IMR-90 (cell line): ENCODE measurements at regions not wholly inside any gene's neighbourhood (a gene's known extent, or its start where the extent isn't known, plus 50 kb on each side); places are given as distances from the start of the nearest gene placed in this dataset.

ENCODE experiments used
- BHLHE40 ChIP-seq: fragments of 150-350 bp; IDR thresholded peaks from 2 replicates; pipeline ENCODE4 v1.6.1; 2016; ENCODE audit warnings: mild to moderate bottlenecking, low read depth, low read length
- CEBPB ChIP-seq: IDR thresholded peaks from 2 replicates; pipeline ENCODE4 v1.6.1; 2012; ENCODE audit warnings: low read depth, low read length, improper control_type of control experiment
- CTCF ChIP-seq: conservative IDR thresholded peaks from 2 replicates; pipeline ENCODE4 v1.5.1; 2012; ENCODE audit warnings: mild to moderate bottlenecking, low read depth, low read length, improper control_type of control experiment
- ELK1 ChIP-seq: fragments of 150-350 bp; IDR thresholded peaks from 2 replicates; pipeline ENCODE4 v1.6.1; 2016; ENCODE audit warnings: low read depth, mild to moderate bottlenecking, low read length, moderate library complexity, borderline replicate concordance
- FOS ChIP-seq: fragments of 150-350 bp; IDR thresholded peaks from 2 replicates; pipeline ENCODE4 v1.6.1; 2016; ENCODE audit warnings: low read depth, low read length
- MAZ ChIP-seq: IDR thresholded peaks from 2 replicates; pipeline ENCODE4 v1.6.1; 2012; ENCODE audit warnings: low read depth, mild to moderate bottlenecking, low read length, improper control_type of control experiment, moderate library complexity, borderline replicate concordance
- MXI1 ChIP-seq: IDR thresholded peaks from 2 replicates; pipeline ENCODE4 v1.6.1; 2012; ENCODE audit warnings: low read depth, mild to moderate bottlenecking, low read length, moderate library complexity, borderline replicate concordance
- NFE2L2 ChIP-seq: fragments of 150-350 bp; IDR thresholded peaks from 2 replicates; pipeline ENCODE4 v1.6.1; 2016; ENCODE audit warnings: low read depth, mild to moderate bottlenecking, low read length
- POLR2A ChIP-seq: IDR thresholded peaks from 2 replicates; pipeline ENCODE4 v1.6.1; 2012; ENCODE audit warnings: mild to moderate bottlenecking, low read depth, low read length
- RAD21 ChIP-seq: IDR thresholded peaks from 2 replicates; pipeline ENCODE4 v1.6.1; 2012; ENCODE audit warnings: low read length, improper control_type of control experiment
- RCOR1 ChIP-seq: IDR thresholded peaks from 2 replicates; pipeline ENCODE4 v1.6.1; 2012; ENCODE audit warnings: mild to moderate bottlenecking, low read length, improper control_type of control experiment; ENCODE audit not compliant: insufficient replicate concordance
- RFX5 ChIP-seq: IDR thresholded peaks from 2 replicates; pipeline ENCODE4 v1.8.0; 2012; ENCODE audit warnings: low read depth, mild to moderate bottlenecking, low read length, moderate library complexity
- SMC3 ChIP-seq: fragments of 150-350 bp; IDR thresholded peaks from 2 replicates; pipeline ENCODE4 v1.6.1; 2016; ENCODE audit warnings: low read depth, mild to moderate bottlenecking, antibody characterized with exemption, low read length, moderate library complexity
- USF2 ChIP-seq: fragments of 150-350 bp; IDR thresholded peaks from 2 replicates; pipeline ENCODE4 v1.6.1; 2017; ENCODE audit warnings: mild to moderate bottlenecking, antibody characterized with exemption, low read length, low read depth

GRCh38 chr2:173613386-173613785 lies 258.7 kb downstream of the CDCA7 start:
- no peak for TF ChIP-seq MXI1
- TF ChIP-seq MAZ: no peak
- no peak for TF ChIP-seq ELK1
- no peak for TF ChIP-seq POLR2A
- TF ChIP-seq SMC3: no peak
- TF ChIP-seq CTCF: no peak
- TF ChIP-seq BHLHE40: no peak
- TF ChIP-seq RFX5: no peak
- TF ChIP-seq CEBPB: no peak
- TF ChIP-seq FOS: no peak
- TF ChIP-seq RCOR1: no peak
- TF ChIP-seq RAD21: no peak
- no peak for TF ChIP-seq NFE2L2
- no peak for TF ChIP-seq USF2
